Smooth muscle cell (in vitro differentiated cells): ENCODE measurements at regions not wholly inside any gene's neighbourhood (a gene's known extent, or its start where the extent isn't known, plus 50 kb on each side); places are given as distances from the start of the nearest gene placed in this dataset.

Experiments used
- DNase-seq: peaks from one replicate; lab custom pipeline; 2025; ENCODE audit not compliant: unreplicated experiment; lab: John Stamatoyannopoulos, UW
- H2AFZ ChIP-seq: fragments of 200-600 bp; sonication (generic); 2 replicates; pipeline ENCODE4 v1.6.0; 2016; ENCODE audit warnings: antibody characterized with exemption, low read depth, mild to moderate bottlenecking
- H3F3A ChIP-seq: fragments of 200-600 bp; sonication (generic); 2 replicates; pipeline ENCODE4 v1.6.0; 2017; ENCODE audit warnings: antibody characterized with exemption, low read depth
- H3K27ac ChIP-seq: fragments of 200-600 bp; sonication (generic); 2 replicates; pipeline ENCODE4 v1.5.1; 2016; ENCODE audit warnings: low read depth, mild to moderate bottlenecking
- H3K27me3 ChIP-seq: fragments of 200-600 bp; sonication (generic); 2 replicates; pipeline ENCODE4 v1.6.1; 2016; ENCODE audit warnings: low read depth, mild to moderate bottlenecking
- H3K36me3 ChIP-seq: fragments of 200-600 bp; sonication (generic); 2 replicates; pipeline ENCODE4 v1.5.1; 2016; ENCODE audit warnings: low read depth
- H3K4me1 ChIP-seq: fragments of 200-600 bp; sonication (generic); 2 replicates; pipeline ENCODE4 v1.5.1; 2016; ENCODE audit warnings: low read depth
- H3K4me2 ChIP-seq: fragments of 200-600 bp; sonication (generic); 2 replicates; pipeline ENCODE4 v1.6.0; 2016; ENCODE audit warnings: mild to moderate bottlenecking
- H3K4me3 ChIP-seq: fragments of 200-600 bp; sonication (generic); 2 replicates; pipeline ENCODE4 v1.5.1; 2016; ENCODE audit warnings: mild to moderate bottlenecking
- H3K79me2 ChIP-seq: fragments of 200-600 bp; sonication (generic); 2 replicates; pipeline ENCODE4 v1.6.0; 2016; ENCODE audit warnings: low read depth, mild to moderate bottlenecking
- H3K9ac ChIP-seq: fragments of 200-600 bp; sonication (generic); 2 replicates; pipeline ENCODE4 v1.6.0; 2016; ENCODE audit warnings: low read depth
- H3K9me3 ChIP-seq: fragments of 200-600 bp; sonication (generic); replicated peaks from 2 replicates; pipeline ENCODE4 v1.5.1; 2016; ENCODE audit warnings: low read depth
- H4K20me1 ChIP-seq: fragments of 200-600 bp; sonication (generic); 2 replicates; pipeline ENCODE4 v1.6.0; 2016; ENCODE audit warnings: low read depth
- CTCF ChIP-seq: fragments of 200-600 bp; sonication (generic); IDR thresholded peaks from 2 replicates; pipeline ENCODE4 v1.5.1; 2017; ENCODE audit warnings: borderline replicate concordance, mild to moderate bottlenecking, antibody characterized with exemption; ENCODE audit not compliant: insufficient read depth, poor library complexity, severe bottlenecking
- WGBS: methylation state at CpG from one replicate; pipeline ENCODE4 v1.1.7; 2016; ENCODE audit warnings: low lambda C conversion rate; 5-methylcytosine and 5-hydroxymethylcytosine counted together

- H3F3A ChIP-seq: no peaks in the 10 kb centered on the region
- H3K9me3 ChIP-seq: no peaks in the 10 kb centered on the region
- H3K4me1 ChIP-seq: no peaks in the 10 kb centered on the region
- H4K20me1 ChIP-seq: no peaks in the 10 kb centered on the region
- no peaks in the 10 kb centered on the region for H3K36me3 ChIP-seq
- no peak for TF ChIP-seq CTCF
- no peaks in the 10 kb centered on the region for H3K27me3 ChIP-seq
- no peak for DNase-seq
- WGBS: 61% methylated on average over 5 of the region's 5 CpGs
- no peak overlapping the region for H3K4me2 ChIP-seq
- H3K79me2 ChIP-seq: no peaks in the 10 kb centered on the region
- H3K9ac ChIP-seq: no peak overlapping the region
- no peak overlapping the region for H3K27ac ChIP-seq
- H2AFZ ChIP-seq: no peak overlapping the region
- no peak overlapping the region for H3K4me3 ChIP-seq
Measured at GRCh38 chr3:25143356-25144025, 284.6 kb upstream of the RARB start.

- Histone ChIP-seq H3K36me3 (no peaks in the 10 kb centered on the region), H3K4me2 (no peak overlapping the region), H3K4me1 (no peaks in the 10 kb centered on the region), H3K27me3 (no peaks in the 10 kb centered on the region), H3K9ac (no peak overlapping the region), H4K20me1 (no peaks in the 10 kb centered on the region), H3K4me3 (no peak overlapping the region), H3F3A (no peaks in the 10 kb centered on the region), H3K27ac (no peak overlapping the region), H3K9me3 (no peaks in the 10 kb centered on the region), H3K79me2 (no peaks in the 10 kb centered on the region), H2AFZ (no peak overlapping the region)
- 75% methylated on average over 4 of the region's 4 CpGs for WGBS
- DNase-seq: no peak
- no peak for TF ChIP-seq CTCF
Measured at GRCh38 chr3:25144430-25144829, 283.6 kb upstream of the RARB start.

- Histone ChIP-seq H3K36me3 (no peaks in the 10 kb centered on the region), H3K9me3 (no peaks in the 10 kb centered on the region), H3K4me3 (no peak overlapping the region), H3K4me1 (no peaks in the 10 kb centered on the region), H3K79me2 (no peaks in the 10 kb centered on the region), H3F3A (no peaks in the 10 kb centered on the region), H2AFZ (no peak overlapping the region), H3K27me3 (no peaks in the 10 kb centered on the region), H4K20me1 (no peaks in the 10 kb centered on the region), H3K27ac (no peak overlapping the region), H3K4me2 (no peak overlapping the region), H3K9ac (no peak overlapping the region)
- WGBS: 57% methylated on average over 1 of the region's 1 CpG
- TF ChIP-seq CTCF: no peak
- no peak for DNase-seq
Measured at GRCh38 chr3:25145176-25145575, 282.9 kb upstream of the RARB start.

- H3K9me3 ChIP-seq: no peaks in the 10 kb centered on the region
- no peaks in the 10 kb centered on the region for H3K79me2 ChIP-seq
- TF ChIP-seq CTCF: no peak
- DNase-seq: no peak
- H4K20me1 ChIP-seq: no peaks in the 10 kb centered on the region
- no peak overlapping the region for H3K4me2 ChIP-seq
- H3K27me3 ChIP-seq: no peaks in the 10 kb centered on the region
- peaks cover 18% of the 10 kb centered on the region for H3K4me1 ChIP-seq
- H3K36me3 ChIP-seq: no peaks in the 10 kb centered on the region
- H3F3A ChIP-seq: peaks cover 2% of the 10 kb centered on the region
- no peak overlapping the region for H3K9ac ChIP-seq
- H3K4me3 ChIP-seq: no peak overlapping the region
- H2AFZ ChIP-seq: no peak overlapping the region
- 78% methylated on average over 1 of the region's 1 CpG for WGBS
- no peak overlapping the region for H3K27ac ChIP-seq
Measured at GRCh38 chr3:25150199-25150598, 277.9 kb upstream of the RARB start.
